Fibroblast of lung (primary cell): ENCODE measurements at regions not wholly inside any gene's neighbourhood (a gene's known extent, or its start where the extent isn't known, plus 50 kb on each side); places are given as distances from the start of the nearest gene placed in this dataset.

ENCODE experiments used
- DNase-seq, 2 donors: peaks; one replicate each; pipeline versions ENCODE4 v3.0.0 to v3.0.0-alpha.2; 2010; ENCODE audit warnings: low read depth in 2 of 2
- H2AFZ ChIP-seq: 2 replicates; pipeline ENCODE4 v1.5.1; 2012; ENCODE audit warnings: low read length, control low read depth, inconsistent platforms
- H3K27ac ChIP-seq: 2 replicates; pipeline ENCODE4 v1.5.1; 2011; ENCODE audit warnings: low read length, control low read depth; ENCODE audit not compliant: insufficient read depth
- H3K27me3 ChIP-seq: 2 replicates; pipeline ENCODE4 v1.5.1; 2011; ENCODE audit warnings: mild to moderate bottlenecking, low read length; ENCODE audit not compliant: control insufficient read depth, insufficient read depth
- H3K36me3 ChIP-seq: 2 replicates; pipeline ENCODE4 v1.5.1; 2011; ENCODE audit warnings: low read length; ENCODE audit not compliant: control insufficient read depth, insufficient read depth
- H3K4me1 ChIP-seq: 2 replicates; pipeline ENCODE4 v1.5.1; 2011; ENCODE audit warnings: low read length; ENCODE audit not compliant: control insufficient read depth, insufficient read depth; ENCODE audit errors: extremely low read depth
- H3K4me2 ChIP-seq: 2 replicates; pipeline ENCODE4 v1.5.1; 2011; ENCODE audit warnings: low read length, control low read depth; ENCODE audit not compliant: insufficient read depth; ENCODE audit errors: extremely low read depth
- H3K4me3 ChIP-seq, 4 experiments: fragments of 200-600 bp in 1 of 4; sonication (generic) in 1 of 4; replicated peaks in 1 of 4; 2 replicates each; pipeline ENCODE4 v1.5.1; 2011 to 2016; ENCODE audit warnings: low read length in 4 of 4, low read depth in 3 of 4, mild to moderate bottlenecking in 3 of 4, control low read depth in 2 of 4, inconsistent platforms in 1 of 4, mixed read lengths in 1 of 4; ENCODE audit not compliant: insufficient read depth in 1 of 4; ENCODE audit errors: control extremely low read depth in 1 of 4
- H3K79me2 ChIP-seq: 2 replicates; pipeline ENCODE4 v1.5.1; 2012; ENCODE audit warnings: mild to moderate bottlenecking, low read length, inconsistent platforms; ENCODE audit not compliant: control insufficient read depth, insufficient read depth
- H3K9ac ChIP-seq: 2 replicates; pipeline ENCODE4 v1.5.1; 2011; ENCODE audit warnings: mild to moderate bottlenecking, low read length, control low read depth; ENCODE audit not compliant: insufficient read depth
- H3K9me3 ChIP-seq: 2 replicates; pipeline ENCODE4 v1.5.1; 2012; ENCODE audit warnings: low read depth, low read length; ENCODE audit not compliant: control insufficient read depth, insufficient read depth
- H4K20me1 ChIP-seq: 2 replicates; pipeline ENCODE4 v1.5.1; 2011; ENCODE audit warnings: low read length; ENCODE audit not compliant: control insufficient read depth, insufficient read depth; ENCODE audit errors: extremely low read depth
- CTCF ChIP-seq, 2 donors: IDR thresholded peaks in 1 of 2; conservative IDR thresholded peaks in 1 of 2; 1 replicate in 1 of 2; 2 replicates in 1 of 2; pipeline ENCODE4 v1.5.1; 2011 to 2012; ENCODE audit warnings: low read length in 2 of 2, control low read depth in 1 of 2, inconsistent platforms in 1 of 2, low read depth in 1 of 2, mild to moderate bottlenecking in 1 of 2
- EZH2 ChIP-seq: IDR thresholded peaks from 2 replicates; pipeline ENCODE4 v1.5.1; 2012; ENCODE audit warnings: low read length, control low read depth, mild to moderate bottlenecking; ENCODE audit errors: missing control alignments

- TF ChIP-seq EZH2 (no peak), CTCF (conservative IDR thresholded peaks at IDR 0.05 in 1 of 2, IDR thresholded peaks at IDR 0.05 in 1 of 2; ENCODE audit: low read depth in 1 of 2, low read length in 2 of 2) (no peak)
- no peak overlapping the region for H3K27ac ChIP-seq
Measured at GRCh38 chr7:38027884-38028455, 107.5 kb downstream of the EPDR1 start.

GRCh38 chr7:38034062-38034908 lies 113.8 kb downstream of the EPDR1 start:
- H3K79me2 ChIP-seq = no peaks in the 10 kb centered on the region
- no peaks in the 10 kb centered on the region for H3K27me3 ChIP-seq
- no peak overlapping the region for H3K4me2 ChIP-seq
- no peaks in the 10 kb centered on the region for H4K20me1 ChIP-seq
- H3K36me3 ChIP-seq = no peaks in the 10 kb centered on the region
- H3K4me3 ChIP-seq = no peak overlapping the region
- TF ChIP-seq CTCF (conservative IDR thresholded peaks at IDR 0.05 in 1 of 2, IDR thresholded peaks at IDR 0.05 in 1 of 2; ENCODE audit: low read depth in 1 of 2, low read length in 2 of 2) = no peak
- no peak for TF ChIP-seq EZH2
- no peaks in the 10 kb centered on the region for H3K4me1 ChIP-seq
- no peaks in the 10 kb centered on the region for H3K9me3 ChIP-seq
- no peak for DNase-seq
- no peak overlapping the region for H3K9ac ChIP-seq
- H2AFZ ChIP-seq = no peak overlapping the region
- H3K27ac ChIP-seq = no peak overlapping the region

More at GRCh38 chr7:38027884-38028455, 107.5 kb downstream of the EPDR1 start:
- no peaks in the 10 kb centered on the region for H3K36me3 ChIP-seq
- no peak overlapping the region for H3K4me2 ChIP-seq
- DNase-seq = no peak
- no peaks in the 10 kb centered on the region for H3K27me3 ChIP-seq
- no peak overlapping the region for H2AFZ ChIP-seq
- no peaks in the 10 kb centered on the region for H3K4me1 ChIP-seq
- no peaks in the 10 kb centered on the region for H4K20me1 ChIP-seq
- H3K4me3 ChIP-seq = no peak overlapping the region
- H3K9me3 ChIP-seq = no peaks in the 10 kb centered on the region
- H3K9ac ChIP-seq = no peak overlapping the region
- no peaks in the 10 kb centered on the region for H3K79me2 ChIP-seq

- Histone ChIP-seq H3K9me3 (no peaks in the 10 kb centered on the region), H3K27me3 (no peaks in the 10 kb centered on the region), H3K9ac (no peak overlapping the region), H3K36me3 (no peaks in the 10 kb centered on the region), H3K79me2 (no peaks in the 10 kb centered on the region), H4K20me1 (no peaks in the 10 kb centered on the region), H2AFZ (no peak overlapping the region), H3K4me3 (no peak overlapping the region), H3K4me2 (no peak overlapping the region), H3K4me1 (no peaks in the 10 kb centered on the region), H3K27ac (no peak overlapping the region)
- TF ChIP-seq CTCF (conservative IDR thresholded peaks at IDR 0.05 in 1 of 2, IDR thresholded peaks at IDR 0.05 in 1 of 2; ENCODE audit: low read depth in 1 of 2, low read length in 2 of 2) (no peak), EZH2 (no peak)
- DNase-seq = no peak
Measured at GRCh38 chr7:38040831-38041230, 120.4 kb downstream of the EPDR1 start.
